ENCODE measurements at regions not wholly inside any gene's neighbourhood (a gene's known extent, or its start where the extent isn't known, plus 50 kb on each side); places are given as distances from the start of the nearest gene placed in this dataset.

GRCh38 chr7:47724335-47724982, 142.5 kb upstream of the TNS3 start:
- TF ChIP-seq CTCF (IDR thresholded peaks at IDR 0.05; ENCODE audit: insufficient read depth, low read length), result no peak
- no peak for TF ChIP-seq POLR2AphosphoS5 (IDR thresholded peaks at IDR 0.05; ENCODE audit: low read depth)
- TF ChIP-seq GABPA (IDR thresholded peaks at IDR 0.05; ENCODE audit: low read depth), result no peak
- TF ChIP-seq REST (IDR thresholded peaks at IDR 0.05; ENCODE audit: insufficient replicate concordance, low read depth), result no peak
- no peak for TF ChIP-seq SPI1 (IDR thresholded peaks at IDR 0.05; ENCODE audit: borderline replicate concordance, low read depth)
- Histone ChIP-seq H3K27me3 (ENCODE audit: insufficient read depth, poor library complexity, severe bottlenecking) (no peaks in the 10 kb centered on the region), H3K27ac (replicated peaks) (no peak overlapping the region), H3K4me3 (replicated peaks; ENCODE audit: insufficient read depth, low read length) (no peak overlapping the region)
- no peak for DNase-seq (ENCODE audit: low read depth in 1 of 2, low spot score in 1 of 2)

GRCh38 chr7:47722126-47722525, 140.2 kb upstream of the TNS3 start:
- no peak for TF ChIP-seq SPI1 (IDR thresholded peaks at IDR 0.05; ENCODE audit: borderline replicate concordance, low read depth)
- TF ChIP-seq POLR2AphosphoS5 (IDR thresholded peaks at IDR 0.05; ENCODE audit: low read depth), result no peak
- TF ChIP-seq CTCF (IDR thresholded peaks at IDR 0.05; ENCODE audit: insufficient read depth, low read length), result no peak
- TF ChIP-seq REST (IDR thresholded peaks at IDR 0.05; ENCODE audit: insufficient replicate concordance, low read depth), result no peak
- TF ChIP-seq GABPA (IDR thresholded peaks at IDR 0.05; ENCODE audit: low read depth), result no peak
- Histone ChIP-seq H3K27ac (replicated peaks) (no peak overlapping the region), H3K27me3 (ENCODE audit: insufficient read depth, poor library complexity, severe bottlenecking) (no peaks in the 10 kb centered on the region), H3K4me3 (replicated peaks; ENCODE audit: insufficient read depth, low read length) (no peak overlapping the region)
- DNase-seq (ENCODE audit: low read depth in 1 of 2, low spot score in 1 of 2), result no peak

GRCh38 chr7:47721670-47722069, 139.8 kb upstream of the TNS3 start:
- H3K27ac ChIP-seq (replicated peaks), result no peak overlapping the region
- no peak for DNase-seq (ENCODE audit: low read depth in 1 of 2, low spot score in 1 of 2)
- no peak for TF ChIP-seq GABPA (IDR thresholded peaks at IDR 0.05; ENCODE audit: low read depth)
- H3K4me3 ChIP-seq (replicated peaks; ENCODE audit: insufficient read depth, low read length), result no peak overlapping the region
- no peaks in the 10 kb centered on the region for H3K27me3 ChIP-seq (ENCODE audit: insufficient read depth, poor library complexity, severe bottlenecking)

- Histone ChIP-seq H3K27me3 (ENCODE audit: insufficient read depth, poor library complexity, severe bottlenecking) (no peaks in the 10 kb centered on the region), H3K27ac (replicated peaks) (no peak overlapping the region), H3K4me3 (replicated peaks; ENCODE audit: insufficient read depth, low read length) (no peak overlapping the region)
- DNase-seq (ENCODE audit: low read depth in 1 of 2, low spot score in 1 of 2), result no peak
- TF ChIP-seq GABPA (IDR thresholded peaks at IDR 0.05; ENCODE audit: low read depth) (no peak), POLR2AphosphoS5 (IDR thresholded peaks at IDR 0.05; ENCODE audit: low read depth) (no peak), REST (IDR thresholded peaks at IDR 0.05; ENCODE audit: insufficient replicate concordance, low read depth) (no peak), CTCF (IDR thresholded peaks at IDR 0.05; ENCODE audit: insufficient read depth, low read length) (no peak), SPI1 (IDR thresholded peaks at IDR 0.05; ENCODE audit: borderline replicate concordance, low read depth) (no peak)
Measured at GRCh38 chr7:47720907-47721244, 139.0 kb upstream of the TNS3 start.

All from HL-60 (cell line).